Naive thymus-derived CD4-positive, alpha-beta T cell (primary cell): ENCODE measurements at regions not wholly inside any gene's neighbourhood (a gene's known extent, or its start where the extent isn't known, plus 50 kb on each side); places are given as distances from the start of the nearest gene placed in this dataset.
"Not testable (repeated sequence)": the region's sequence is repeated elsewhere in the genome, so short reads cannot be mapped to it uniquely, and the experiment has no call there.

Source experiments
- ATAC-seq: fragments of 150-1000 bp; cut with Tn5 transposase; 2 replicates; pipeline ENCODE4 v1.10.0; 2021; ENCODE audit warnings: mild to moderate bottlenecking, moderate library complexity
- CTCF ChIA-PET: fragments of 350-600 bp; sonication (Branson Sonifier 250); formaldehyde crosslinking; loops from one replicate; lab custom pipeline; 2021; ENCODE audit warnings: antibody characterized with exemption; lab: Charles Lee
- POLR2A ChIA-PET: fragments of 350-600 bp; sonication (Branson Sonifier 250); formaldehyde crosslinking; loops from one replicate; lab custom pipeline; 2021; ENCODE audit warnings: antibody characterized with exemption, inconsistent platforms; lab: Charles Lee
- DNase-seq, 9 donors: peaks; one replicate each; pipeline versions ENCODE4 v3.0.0 to v3.0.0-alpha.2; 2020 to 2022; ENCODE audit warnings: mixed read lengths in 1 of 9
- H3K27ac ChIP-seq: one replicate; pipeline ENCODE4 v1.7.0; 2013; ENCODE audit warnings: mild to moderate bottlenecking, low read depth, low read length, moderate library complexity
- H3K27me3 ChIP-seq, 2 donors: one replicate each; pipeline ENCODE4 v1.7.0; 2013; ENCODE audit warnings: low read length in 2 of 2, mild to moderate bottlenecking in 2 of 2, moderate library complexity in 2 of 2; ENCODE audit not compliant: control insufficient read depth in 2 of 2, insufficient read depth in 2 of 2
- H3K36me3 ChIP-seq, 3 experiments: 1 replicate in 2 of 3; 2 replicates in 1 of 3; pipeline ENCODE4 v1.7.0; 2013; ENCODE audit warnings: low read length in 3 of 3, mild to moderate bottlenecking in 3 of 3, moderate library complexity in 1 of 3; ENCODE audit not compliant: insufficient read depth in 3 of 3, control insufficient read depth in 2 of 3
- H3K4me1 ChIP-seq, 2 donors: one replicate each; pipeline ENCODE4 v1.7.0; 2013; ENCODE audit warnings: low read length in 2 of 2, mild to moderate bottlenecking in 2 of 2, moderate library complexity in 1 of 2; ENCODE audit not compliant: control insufficient read depth in 2 of 2, insufficient read depth in 2 of 2
- H3K4me3 ChIP-seq: 2 replicates; pipeline ENCODE4 v1.7.0; 2013; ENCODE audit warnings: mild to moderate bottlenecking, low read length
- H3K9me3 ChIP-seq, 3 experiments: 1 replicate in 2 of 3; 2 replicates in 1 of 3; pipeline ENCODE4 v1.7.0; 2013; ENCODE audit warnings: low read length in 3 of 3; ENCODE audit not compliant: control insufficient read depth in 2 of 3
- H3K27ac Mint-ChIP-seq, 9 donors: one replicate each; pipeline ENCODE4 v1.8.0; 2020 to 2022; ENCODE audit warnings: mixed read lengths in 9 of 9, mild to moderate bottlenecking in 8 of 9, moderate library complexity in 5 of 9, inconsistent platforms in 2 of 9
- H3K27me3 Mint-ChIP-seq, 5 donors: one replicate each; pipeline ENCODE4 v1.8.0; 2021 to 2022; ENCODE audit warnings: mixed read lengths in 5 of 5, mild to moderate bottlenecking in 1 of 5
- H3K36me3 Mint-ChIP-seq, 5 donors: one replicate each; pipeline ENCODE4 v1.8.0; 2020 to 2022; ENCODE audit warnings: mixed read lengths in 5 of 5, mild to moderate bottlenecking in 3 of 5, inconsistent platforms in 1 of 5
- H3K4me1 Mint-ChIP-seq, 7 donors: one replicate each; pipeline ENCODE4 v1.8.0; 2020 to 2022; ENCODE audit warnings: mixed read lengths in 7 of 7, mild to moderate bottlenecking in 3 of 7, inconsistent platforms in 1 of 7
- H3K4me3 Mint-ChIP-seq, 10 donors: one replicate each; pipeline ENCODE4 v1.8.0; 2020 to 2022; ENCODE audit warnings: mild to moderate bottlenecking in 10 of 10, mixed read lengths in 10 of 10, moderate library complexity in 6 of 10, inconsistent platforms in 2 of 10
- H3K9me3 Mint-ChIP-seq, 11 donors: one replicate each; pipeline ENCODE4 v1.8.0; 2020 to 2022; ENCODE audit warnings: mixed read lengths in 11 of 11, mild to moderate bottlenecking in 4 of 11, inconsistent platforms in 1 of 11, moderate library complexity in 1 of 11
- intact Hi-C, 2 donors: fragments of 100-400 bp; cut with micrococcal nuclease; formaldehyde crosslinking; loops; one replicate each; pipeline ENCODE4 v1.15.1; 2023

- ChIA-PET CTCF (no interaction called here), POLR2A (no interaction called here)
- ATAC-seq (no peak), DNase-seq (no peak)
- Histone ChIP-seq H3K27me3 (no peaks in the 10 kb centered on the region), H3K36me3 (no peaks in the 10 kb centered on the region), H3K4me1 (no peaks in the 10 kb centered on the region), H3K9me3 (no peaks in the 10 kb centered on the region), H3K27ac (no peak overlapping the region), H3K4me3 (no peak overlapping the region)
- no peaks in the 10 kb centered on the region for H3K27me3 Mint-ChIP-seq
- H3K27ac Mint-ChIP-seq = no peak overlapping the region
- H3K4me1 Mint-ChIP-seq = no peaks in the 10 kb centered on the region
- peaks cover 0 to 12% (median 4%) of the 10 kb centered on the region in 11 donors for H3K9me3 Mint-ChIP-seq
- no peaks in the 10 kb centered on the region for H3K36me3 Mint-ChIP-seq
- H3K4me3 Mint-ChIP-seq = no peak overlapping the region
- intact Hi-C loops = no loop called here
These were observed 483.4 kb upstream of the NUDT12 start for GRCh38 chr5:104045987-104046386.

GRCh38 chr5:104039871-104040270, 477.3 kb upstream of the NUDT12 start:
- intact Hi-C loops, H3K4me1 Mint-ChIP-seq, H3K4me1 ChIP-seq, H3K27ac ChIP-seq, H3K27me3 ChIP-seq, DNase-seq, H3K9me3 ChIP-seq, POLR2A ChIA-PET, ATAC-seq, CTCF ChIA-PET, H3K27me3 Mint-ChIP-seq, H3K36me3 ChIP-seq, H3K27ac Mint-ChIP-seq, H3K4me3 Mint-ChIP-seq, H3K4me3 ChIP-seq, H3K36me3 Mint-ChIP-seq: not testable (repeated sequence)
- H3K9me3 Mint-ChIP-seq = peaks cover 0 to 17% (median 0%) of the 10 kb centered on the region in 11 donors

GRCh38 chr5:104037136-104037535, 474.5 kb upstream of the NUDT12 start:
- H3K4me3 ChIP-seq, H3K36me3 Mint-ChIP-seq, ATAC-seq, CTCF ChIA-PET, H3K27ac ChIP-seq, DNase-seq, H3K27me3 Mint-ChIP-seq, H3K27ac Mint-ChIP-seq, H3K9me3 ChIP-seq, POLR2A ChIA-PET, H3K4me1 Mint-ChIP-seq, intact Hi-C loops, H3K27me3 ChIP-seq, H3K4me1 ChIP-seq, H3K4me3 Mint-ChIP-seq, H3K36me3 ChIP-seq: not testable (repeated sequence)
- H3K9me3 Mint-ChIP-seq = peaks cover 1 to 16% (median 8%) of the 10 kb centered on the region in 11 donors

- H3K9me3 ChIP-seq, H3K27me3 Mint-ChIP-seq, ATAC-seq, H3K27ac Mint-ChIP-seq, H3K4me3 Mint-ChIP-seq, H3K36me3 Mint-ChIP-seq, intact Hi-C loops, H3K4me1 ChIP-seq, H3K36me3 ChIP-seq, DNase-seq, H3K4me3 ChIP-seq, H3K27me3 ChIP-seq, H3K27ac ChIP-seq, POLR2A ChIA-PET, CTCF ChIA-PET, H3K4me1 Mint-ChIP-seq: not testable (repeated sequence)
- H3K9me3 Mint-ChIP-seq = peaks cover 1 to 34% (median 9%) of the 10 kb centered on the region in 11 donors
These were observed 470.6 kb upstream of the NUDT12 start for GRCh38 chr5:104033186-104033585.

GRCh38 chr5:104024538-104024937, 461.9 kb upstream of the NUDT12 start:
- H3K27ac Mint-ChIP-seq = peak overlapping the region in 1 of 9 donors; percentile 56
- no peaks in the 10 kb centered on the region for H3K27me3 Mint-ChIP-seq
- H3K4me3 Mint-ChIP-seq = no peak overlapping the region
- intact Hi-C loops = no loop called here
- no peaks in the 10 kb centered on the region for H3K36me3 ChIP-seq
- DNase-seq = no peak
- H3K4me3 ChIP-seq = no peak overlapping the region
- no peaks in the 10 kb centered on the region for H3K9me3 ChIP-seq
- H3K9me3 Mint-ChIP-seq = peaks cover 0 to 26% (median 10%) of the 10 kb centered on the region in 11 donors
- ChIA-PET CTCF (no interaction called here), POLR2A (no interaction called here)
- H3K4me1 Mint-ChIP-seq = no peaks in the 10 kb centered on the region
- ATAC-seq = no peak
- H3K4me1 ChIP-seq = no peaks in the 10 kb centered on the region
- no peaks in the 10 kb centered on the region for H3K36me3 Mint-ChIP-seq
- H3K27ac ChIP-seq = no peak overlapping the region
- H3K27me3 ChIP-seq = no peaks in the 10 kb centered on the region

- H3K4me3 Mint-ChIP-seq = no peak overlapping the region
- CTCF ChIA-PET = no interaction called here
- no peak for DNase-seq
- H3K36me3 Mint-ChIP-seq = no peaks in the 10 kb centered on the region
- intact Hi-C loops = no loop called here
- no peaks in the 10 kb centered on the region for H3K27me3 ChIP-seq
- H3K27me3 Mint-ChIP-seq = no peaks in the 10 kb centered on the region
- H3K9me3 Mint-ChIP-seq = peaks cover 2 to 27% (median 12%) of the 10 kb centered on the region in 11 donors
- no peaks in the 10 kb centered on the region for H3K4me1 Mint-ChIP-seq
- POLR2A ChIA-PET = no interaction called here
- H3K27ac Mint-ChIP-seq = no peak overlapping the region
- no peak overlapping the region for H3K4me3 ChIP-seq
- H3K9me3 ChIP-seq = no peaks in the 10 kb centered on the region
- H3K4me1 ChIP-seq = no peaks in the 10 kb centered on the region
- no peak overlapping the region for H3K27ac ChIP-seq
- ATAC-seq = no peak
- H3K36me3 ChIP-seq = no peaks in the 10 kb centered on the region
These were observed 461.1 kb upstream of the NUDT12 start for GRCh38 chr5:104023739-104024138.

- Mint-ChIP-seq H3K36me3 (no peaks in the 10 kb centered on the region), H3K4me1 (no peaks in the 10 kb centered on the region), H3K4me3 (no peak overlapping the region), H3K27ac (no peak overlapping the region), H3K27me3 (no peaks in the 10 kb centered on the region), H3K9me3 (peaks cover 0 to 35% (median 12%) of the 10 kb centered on the region in 11 donors)
- ChIA-PET CTCF (no interaction called here), POLR2A (no interaction called here)
- no peak overlapping the region for H3K27ac ChIP-seq
- no peaks in the 10 kb centered on the region for H3K9me3 ChIP-seq
- no peaks in the 10 kb centered on the region for H3K4me1 ChIP-seq
- H3K27me3 ChIP-seq = no peaks in the 10 kb centered on the region
- intact Hi-C loops = no loop called here
- ATAC-seq (no peak), DNase-seq (no peak)
- H3K4me3 ChIP-seq = no peak overlapping the region
- H3K36me3 ChIP-seq = no peaks in the 10 kb centered on the region
These were observed 457.4 kb upstream of the NUDT12 start for GRCh38 chr5:104019956-104020355.
